Keratinocyte (primary cell): ENCODE measurements at regions not wholly inside any gene's neighbourhood (a gene's known extent, or its start where the extent isn't known, plus 50 kb on each side); places are given as distances from the start of the nearest gene placed in this dataset.

Source experiments
- DNase-seq: peaks from one replicate; pipeline ENCODE4 v3.0.0-alpha.2; 2011; ENCODE audit warnings: low read depth, missing footprints, low spot score
- FAIRE-seq: peaks from 2 replicates; lab custom pipeline; 2011; peaks lifted over from hg19 to GRCh38; lab: Jason Lieb, UNC
- H2AFZ ChIP-seq: 2 replicates; pipeline ENCODE4 v1.6.0; 2012; ENCODE audit warnings: low read length, control low read depth, inconsistent platforms; ENCODE audit not compliant: control insufficient read depth
- H3K27ac ChIP-seq: 2 replicates; pipeline ENCODE4 v1.5.1; 2011; ENCODE audit warnings: low read length; ENCODE audit not compliant: control insufficient read depth, insufficient read depth
- H3K27me3 ChIP-seq: 3 replicates; pipeline ENCODE4 v1.6.0; 2011; ENCODE audit warnings: low read length; ENCODE audit not compliant: control insufficient read depth, insufficient read depth; ENCODE audit errors: extremely low read depth
- H3K36me3 ChIP-seq, 2 experiments: 2 replicates in 1 of 2; 3 replicates in 1 of 2; pipeline ENCODE4 v1.5.1; 2011; ENCODE audit warnings: low read length in 2 of 2, mild to moderate bottlenecking in 1 of 2; ENCODE audit not compliant: control insufficient read depth in 2 of 2, insufficient read depth in 2 of 2; ENCODE audit errors: extremely low read depth in 1 of 2
- H3K4me1 ChIP-seq: 3 replicates; pipeline ENCODE4 v1.5.1; 2011; ENCODE audit warnings: low read length; ENCODE audit not compliant: control insufficient read depth, insufficient read depth; ENCODE audit errors: extremely low read depth
- H3K4me2 ChIP-seq: 3 replicates; pipeline ENCODE4 v1.6.0; 2011; ENCODE audit warnings: low read depth, low read length; ENCODE audit not compliant: control insufficient read depth, insufficient read depth; ENCODE audit errors: extremely low read depth
- H3K4me3 ChIP-seq, 3 experiments: fragments of 200-600 bp in 1 of 3; sonication (generic) in 1 of 3; 2 replicates in 2 of 3; 3 replicates in 1 of 3; pipeline ENCODE4 v1.5.1; 2011 to 2016; ENCODE audit warnings: low read length in 3 of 3, mild to moderate bottlenecking in 3 of 3, control low read depth in 2 of 3, inconsistent platforms in 1 of 3, low read depth in 1 of 3, mixed read lengths in 1 of 3, mixed run types in 1 of 3, moderate library complexity in 1 of 3; ENCODE audit not compliant: control insufficient read depth in 2 of 3, insufficient read depth in 2 of 3; ENCODE audit errors: extremely low read depth in 1 of 3
- H3K79me2 ChIP-seq: 2 replicates; pipeline ENCODE4 v1.6.0; 2012; ENCODE audit warnings: low read length; ENCODE audit not compliant: control insufficient read depth, insufficient read depth
- H3K9ac ChIP-seq: 3 replicates; pipeline ENCODE4 v1.6.0; 2011; ENCODE audit warnings: low read length; ENCODE audit not compliant: control insufficient read depth, insufficient read depth; ENCODE audit errors: extremely low read depth
- H3K9me1 ChIP-seq: 3 replicates; pipeline ENCODE4 v1.6.0; 2011; ENCODE audit warnings: low read length; ENCODE audit not compliant: control insufficient read depth, insufficient read depth; ENCODE audit errors: extremely low read depth
- H3K9me3 ChIP-seq: 2 replicates; pipeline ENCODE4 v1.5.1; 2012; ENCODE audit warnings: low read depth, low read length; ENCODE audit not compliant: control insufficient read depth
- H4K20me1 ChIP-seq: 3 replicates; pipeline ENCODE4 v1.6.0; 2011; ENCODE audit warnings: low read length; ENCODE audit not compliant: control insufficient read depth, insufficient read depth; ENCODE audit errors: extremely low read depth
- EZH2 ChIP-seq: IDR thresholded peaks from one replicate; pipeline ENCODE4 v1.6.1; 2012; ENCODE audit warnings: inconsistent platforms, mild to moderate bottlenecking, low read length, moderate library complexity
- dilution Hi-C: fragments of 300-500 bp; cut with MboI; formaldehyde crosslinking; loops from one replicate; pipeline ENCODE4 v1.7.0; 2020; ENCODE audit warnings: low sequenced_read_pairs; ENCODE audit not compliant: extremely low pct_ligation_motif_present
- TF ChIP-seq, protein P1 (sequence below), 3 experiments: IDR thresholded peaks in 1 of 3; conservative IDR thresholded peaks in 1 of 3; optimal IDR thresholded peaks in 1 of 3; 2 replicates in 2 of 3; 3 replicates in 1 of 3; pipeline versions ENCODE3 to v1.5.1; 2011; ENCODE audit warnings: low read length in 3 of 3, mild to moderate bottlenecking in 3 of 3, moderate library complexity in 2 of 3, control low read depth in 1 of 3, inconsistent platforms in 1 of 3; ENCODE audit not compliant: insufficient read depth in 2 of 3; ENCODE audit errors: extremely low read depth in 1 of 3

- Histone ChIP-seq H3K9me1 (no peaks in the 10 kb centered on the region), H3K4me3 (no peak overlapping the region), H3K79me2 (no peaks in the 10 kb centered on the region), H3K27me3 (no peaks in the 10 kb centered on the region), H2AFZ (no peak overlapping the region), H3K9ac (no peak overlapping the region), H3K4me1 (peaks cover 24% of the 10 kb centered on the region), H4K20me1 (no peaks in the 10 kb centered on the region), H3K27ac (peak overlapping the region; percentile 62), H3K36me3 (no peaks in the 10 kb centered on the region), H3K9me3 (no peaks in the 10 kb centered on the region), H3K4me2 (peak overlapping the region; percentile 30)
- DNase-seq (no peak), FAIRE-seq (no peak)
- dilution Hi-C loops, result no loop called here
- TF ChIP-seq, protein P1, sequence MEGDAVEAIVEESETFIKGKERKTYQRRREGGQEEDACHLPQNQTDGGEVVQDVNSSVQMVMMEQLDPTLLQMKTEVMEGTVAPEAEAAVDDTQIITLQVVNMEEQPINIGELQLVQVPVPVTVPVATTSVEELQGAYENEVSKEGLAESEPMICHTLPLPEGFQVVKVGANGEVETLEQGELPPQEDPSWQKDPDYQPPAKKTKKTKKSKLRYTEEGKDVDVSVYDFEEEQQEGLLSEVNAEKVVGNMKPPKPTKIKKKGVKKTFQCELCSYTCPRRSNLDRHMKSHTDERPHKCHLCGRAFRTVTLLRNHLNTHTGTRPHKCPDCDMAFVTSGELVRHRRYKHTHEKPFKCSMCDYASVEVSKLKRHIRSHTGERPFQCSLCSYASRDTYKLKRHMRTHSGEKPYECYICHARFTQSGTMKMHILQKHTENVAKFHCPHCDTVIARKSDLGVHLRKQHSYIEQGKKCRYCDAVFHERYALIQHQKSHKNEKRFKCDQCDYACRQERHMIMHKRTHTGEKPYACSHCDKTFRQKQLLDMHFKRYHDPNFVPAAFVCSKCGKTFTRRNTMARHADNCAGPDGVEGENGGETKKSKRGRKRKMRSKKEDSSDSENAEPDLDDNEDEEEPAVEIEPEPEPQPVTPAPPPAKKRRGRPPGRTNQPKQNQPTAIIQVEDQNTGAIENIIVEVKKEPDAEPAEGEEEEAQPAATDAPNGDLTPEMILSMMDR (optimal IDR thresholded peaks at IDR 0.05 in 1 of 3, IDR thresholded peaks at IDR 0.05 in 1 of 3, conservative IDR thresholded peaks at IDR 0.05 in 1 of 3; ENCODE audit: extremely low read depth in 1 of 3, insufficient read depth in 2 of 3, low read length in 3 of 3), result no peak
- no peak for TF ChIP-seq EZH2
Observed at GRCh38 chr20:11376420-11376819, 541.3 kb upstream of the BTBD3 start.

GRCh38 chr20:11376998-11377397 is 540.7 kb upstream of the BTBD3 start:
- Histone ChIP-seq H3K79me2 (no peaks in the 10 kb centered on the region), H3K4me2 (no peak overlapping the region), H3K27me3 (no peaks in the 10 kb centered on the region), H3K9ac (no peak overlapping the region), H3K36me3 (no peaks in the 10 kb centered on the region), H3K27ac (peak overlapping the region; percentile 62), H3K4me1 (peaks cover 24% of the 10 kb centered on the region), H3K9me1 (no peaks in the 10 kb centered on the region), H2AFZ (no peak overlapping the region), H3K9me3 (no peaks in the 10 kb centered on the region), H3K4me3 (no peak overlapping the region), H4K20me1 (no peaks in the 10 kb centered on the region)
- FAIRE-seq, result peak; percentile 98
- dilution Hi-C loops, result no loop called here
- TF ChIP-seq, protein P1 (optimal IDR thresholded peaks at IDR 0.05 in 1 of 3, IDR thresholded peaks at IDR 0.05 in 1 of 3, conservative IDR thresholded peaks at IDR 0.05 in 1 of 3; ENCODE audit: extremely low read depth in 1 of 3, insufficient read depth in 2 of 3, low read length in 3 of 3), result no peak
- no peak for TF ChIP-seq EZH2
- DNase-seq, result peak; percentile 83
